Neural progenitor cell (in vitro differentiated cells): ENCODE measurements at regions not wholly inside any gene's neighbourhood (a gene's known extent, or its start where the extent isn't known, plus 50 kb on each side); places are given as distances from the start of the nearest gene placed in this dataset.

ENCODE experiments used
- DNase-seq: peaks from one replicate; pipeline ENCODE4 v3.0.0-alpha.2; 2016; ENCODE audit warnings: low spot score
- H2AFZ ChIP-seq: fragments of 200-600 bp; sonication (generic); replicated peaks from 2 replicates; pipeline ENCODE4 v1.6.1; 2016; ENCODE audit warnings: antibody characterized with exemption
- H3F3A ChIP-seq: fragments of 200-600 bp; sonication (generic); 2 replicates; pipeline ENCODE4 v1.6.1; 2016; ENCODE audit warnings: antibody characterized with exemption, low read depth
- H3K27ac ChIP-seq: fragments of 200-600 bp; sonication (generic); 2 replicates; pipeline ENCODE4 v1.5.1; 2016; ENCODE audit warnings: mild to moderate bottlenecking
- H3K27me3 ChIP-seq: fragments of 200-600 bp; sonication (generic); 2 replicates; pipeline ENCODE4 v1.6.1; 2016; ENCODE audit warnings: mild to moderate bottlenecking, moderate library complexity
- H3K36me3 ChIP-seq: fragments of 200-600 bp; sonication (generic); 2 replicates; pipeline ENCODE4 v1.5.1; 2016
- H3K4me1 ChIP-seq: fragments of 200-600 bp; sonication (generic); 2 replicates; pipeline ENCODE4 v1.6.1; 2016; ENCODE audit warnings: mixed run types
- H3K4me2 ChIP-seq: fragments of 200-600 bp; sonication (generic); 2 replicates; pipeline ENCODE4 v1.6.1; 2016
- H3K4me3 ChIP-seq: fragments of 200-600 bp; sonication (generic); 2 replicates; pipeline ENCODE4 v1.5.1; 2016
- H3K79me2 ChIP-seq: fragments of 200-600 bp; sonication (generic); 2 replicates; pipeline ENCODE4 v1.6.1; 2016; ENCODE audit warnings: low read depth
- H3K9ac ChIP-seq: fragments of 200-600 bp; sonication (generic); 2 replicates; pipeline ENCODE4 v1.6.1; 2016
- H3K9me3 ChIP-seq: fragments of 200-600 bp; sonication (generic); 2 replicates; pipeline ENCODE4 v1.5.1; 2016; ENCODE audit warnings: low read depth
- H4K20me1 ChIP-seq: fragments of 200-600 bp; sonication (generic); 2 replicates; pipeline ENCODE4 v1.6.1; 2016; ENCODE audit warnings: low read depth
- H3K27ac Mint-ChIP-seq: 3 replicates; pipeline ENCODE4 v1.8.0; 2021; ENCODE audit warnings: mixed read lengths
- H3K27me3 Mint-ChIP-seq: 2 replicates; pipeline ENCODE4 v1.8.0; 2022; ENCODE audit warnings: low read depth, mild to moderate bottlenecking, inconsistent platforms, moderate library complexity, mixed read lengths; ENCODE audit not compliant: insufficient read depth
- H3K36me3 Mint-ChIP-seq: 3 replicates; pipeline ENCODE4 v1.8.0; 2021; ENCODE audit warnings: mixed read lengths
- H3K4me1 Mint-ChIP-seq: 3 replicates; pipeline ENCODE4 v1.8.0; 2021; ENCODE audit warnings: mixed read lengths
- H3K4me3 Mint-ChIP-seq: 3 replicates; pipeline ENCODE4 v1.8.0; 2021; ENCODE audit warnings: mild to moderate bottlenecking, moderate library complexity, mixed read lengths
- H3K9me3 Mint-ChIP-seq: 3 replicates; pipeline ENCODE4 v1.8.0; 2020; ENCODE audit warnings: mixed read lengths
- EZH2 ChIP-seq: fragments of 200-600 bp; sonication (generic); IDR thresholded peaks from 2 replicates; pipeline ENCODE4 v1.6.1; 2017; ENCODE audit warnings: antibody characterized with exemption, mild to moderate bottlenecking, moderate library complexity
- EZH2phosphoT487 ChIP-seq: fragments of 200-600 bp; sonication (generic); IDR thresholded peaks from 2 replicates; pipeline ENCODE4 v1.6.1; 2017; ENCODE audit warnings: antibody characterized with exemption
- TF ChIP-seq, protein P1 (sequence below): fragments of 200-600 bp; sonication (generic); IDR thresholded peaks from 2 replicates; pipeline ENCODE4 v1.5.1; 2017; ENCODE audit warnings: antibody characterized with exemption, mild to moderate bottlenecking

GRCh38 chr16:80230328-80231120 lies 310.3 kb upstream of the DYNLRB2 start:
- H3K4me1 Mint-ChIP-seq = no peaks in the 10 kb centered on the region
- H3K27ac Mint-ChIP-seq = no peak overlapping the region
- Histone ChIP-seq H3K4me1 (no peaks in the 10 kb centered on the region), H3K27me3 (no peaks in the 10 kb centered on the region), H3K4me3 (no peak overlapping the region), H4K20me1 (no peaks in the 10 kb centered on the region), H3F3A (no peaks in the 10 kb centered on the region), H3K4me2 (no peak overlapping the region), H3K9me3 (no peaks in the 10 kb centered on the region), H3K9ac (no peak overlapping the region), H2AFZ (no peak overlapping the region), H3K79me2 (no peaks in the 10 kb centered on the region), H3K36me3 (no peaks in the 10 kb centered on the region), H3K27ac (no peak overlapping the region)
- no peaks in the 10 kb centered on the region for H3K36me3 Mint-ChIP-seq
- peaks cover 6% of the 10 kb centered on the region for H3K9me3 Mint-ChIP-seq
- DNase-seq = no peak
- H3K4me3 Mint-ChIP-seq = no peak overlapping the region
- H3K27me3 Mint-ChIP-seq = no peaks in the 10 kb centered on the region
- TF ChIP-seq EZH2phosphoT487 (no peak), EZH2 (no peak)
- TF ChIP-seq, protein P1, sequence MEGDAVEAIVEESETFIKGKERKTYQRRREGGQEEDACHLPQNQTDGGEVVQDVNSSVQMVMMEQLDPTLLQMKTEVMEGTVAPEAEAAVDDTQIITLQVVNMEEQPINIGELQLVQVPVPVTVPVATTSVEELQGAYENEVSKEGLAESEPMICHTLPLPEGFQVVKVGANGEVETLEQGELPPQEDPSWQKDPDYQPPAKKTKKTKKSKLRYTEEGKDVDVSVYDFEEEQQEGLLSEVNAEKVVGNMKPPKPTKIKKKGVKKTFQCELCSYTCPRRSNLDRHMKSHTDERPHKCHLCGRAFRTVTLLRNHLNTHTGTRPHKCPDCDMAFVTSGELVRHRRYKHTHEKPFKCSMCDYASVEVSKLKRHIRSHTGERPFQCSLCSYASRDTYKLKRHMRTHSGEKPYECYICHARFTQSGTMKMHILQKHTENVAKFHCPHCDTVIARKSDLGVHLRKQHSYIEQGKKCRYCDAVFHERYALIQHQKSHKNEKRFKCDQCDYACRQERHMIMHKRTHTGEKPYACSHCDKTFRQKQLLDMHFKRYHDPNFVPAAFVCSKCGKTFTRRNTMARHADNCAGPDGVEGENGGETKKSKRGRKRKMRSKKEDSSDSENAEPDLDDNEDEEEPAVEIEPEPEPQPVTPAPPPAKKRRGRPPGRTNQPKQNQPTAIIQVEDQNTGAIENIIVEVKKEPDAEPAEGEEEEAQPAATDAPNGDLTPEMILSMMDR = no peak

- H3K36me3 Mint-ChIP-seq = no peaks in the 10 kb centered on the region
- no peaks in the 10 kb centered on the region for H3K79me2 ChIP-seq
- TF ChIP-seq, protein P1 = no peak
- TF ChIP-seq EZH2phosphoT487 = no peak
- H3F3A ChIP-seq = no peaks in the 10 kb centered on the region
- no peak overlapping the region for H3K4me2 ChIP-seq
- no peak overlapping the region for H3K27ac Mint-ChIP-seq
- H4K20me1 ChIP-seq = no peaks in the 10 kb centered on the region
- H3K4me3 ChIP-seq = no peak overlapping the region
- no peaks in the 10 kb centered on the region for H3K27me3 ChIP-seq
- peaks cover 11% of the 10 kb centered on the region for H3K9me3 Mint-ChIP-seq
- H3K9me3 ChIP-seq = no peaks in the 10 kb centered on the region
- no peak for DNase-seq
- no peaks in the 10 kb centered on the region for H3K36me3 ChIP-seq
- H3K9ac ChIP-seq = no peak overlapping the region
- no peaks in the 10 kb centered on the region for H3K4me1 Mint-ChIP-seq
- H2AFZ ChIP-seq = no peak overlapping the region
- H3K27me3 Mint-ChIP-seq = no peaks in the 10 kb centered on the region
- H3K4me3 Mint-ChIP-seq = no peak overlapping the region
- H3K4me1 ChIP-seq = no peaks in the 10 kb centered on the region
- H3K27ac ChIP-seq = no peak overlapping the region
These were observed 314.3 kb upstream of the DYNLRB2 start for GRCh38 chr16:80226499-80226898.

GRCh38 chr16:80210787-80211186 lies 330.0 kb upstream of the DYNLRB2 start:
- H3K4me3 ChIP-seq = no peak overlapping the region
- H3F3A ChIP-seq = no peaks in the 10 kb centered on the region
- H2AFZ ChIP-seq = no peak overlapping the region
- H3K27ac ChIP-seq = no peak overlapping the region
- no peaks in the 10 kb centered on the region for H3K27me3 ChIP-seq
- no peak overlapping the region for H3K4me2 ChIP-seq
- no peak for TF ChIP-seq EZH2phosphoT487
- no peak for TF ChIP-seq EZH2
- TF ChIP-seq, protein P1 = no peak
- H3K79me2 ChIP-seq = no peaks in the 10 kb centered on the region
- H3K4me3 Mint-ChIP-seq = no peak overlapping the region
- H3K4me1 Mint-ChIP-seq = no peaks in the 10 kb centered on the region
- H3K9ac ChIP-seq = no peak overlapping the region
- no peaks in the 10 kb centered on the region for H3K4me1 ChIP-seq
- H3K9me3 ChIP-seq = no peaks in the 10 kb centered on the region
- no peaks in the 10 kb centered on the region for H3K9me3 Mint-ChIP-seq
- no peaks in the 10 kb centered on the region for H3K27me3 Mint-ChIP-seq
- no peak for DNase-seq
- H3K36me3 Mint-ChIP-seq = no peaks in the 10 kb centered on the region
- H4K20me1 ChIP-seq = no peaks in the 10 kb centered on the region
- H3K27ac Mint-ChIP-seq = no peak overlapping the region
- no peaks in the 10 kb centered on the region for H3K36me3 ChIP-seq
